ENCODE measurements at regions not wholly inside any gene's neighbourhood (a gene's known extent, or its start where the extent isn't known, plus 50 kb on each side); places are given as distances from the start of the nearest gene placed in this dataset.

- TF ChIP-seq CTCF (IDR thresholded peaks at IDR 0.05) (no peak), POLR2A (IDR thresholded peaks at IDR 0.05) (no peak)
These were observed 223.2 kb downstream of the PCSK1 start for GRCh38 chr5:96209829-96210228.
